ENCODE measurements at regions not wholly inside any gene's neighbourhood (a gene's known extent, or its start where the extent isn't known, plus 50 kb on each side); places are given as distances from the start of the nearest gene placed in this dataset.

DNA sequence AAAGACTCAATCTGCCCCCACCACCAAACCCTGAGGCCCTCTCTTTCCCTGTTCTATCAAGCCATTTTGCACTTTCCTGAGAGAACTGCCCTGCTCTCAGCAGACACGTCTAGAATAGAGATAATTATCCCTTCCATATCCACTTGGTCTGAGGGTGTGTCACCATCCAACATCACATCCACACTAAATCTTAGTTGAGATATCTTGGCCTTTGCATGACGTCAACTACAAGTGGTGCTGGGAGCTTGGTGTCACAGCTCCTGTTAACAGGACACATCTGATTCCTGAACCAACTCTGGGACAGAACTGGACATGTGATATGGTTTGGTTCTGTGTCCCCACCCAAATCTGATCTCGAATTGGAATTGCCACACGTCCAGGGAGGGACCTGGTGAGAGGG lies 1109.2 kb downstream of the TMEM121 start:
- TF ChIP-seq, protein P1, sequence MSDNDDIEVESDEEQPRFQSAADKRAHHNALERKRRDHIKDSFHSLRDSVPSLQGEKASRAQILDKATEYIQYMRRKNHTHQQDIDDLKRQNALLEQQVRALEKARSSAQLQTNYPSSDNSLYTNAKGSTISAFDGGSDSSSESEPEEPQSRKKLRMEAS (IDR thresholded peaks at IDR 0.05; ENCODE audit: insufficient read depth, insufficient read length) = no peak
- TF ChIP-seq POLR2A (IDR thresholded peaks at IDR 0.05; ENCODE audit: low read depth, low read length) (no peak), CTCF (IDR thresholded peaks at IDR 0.05; ENCODE audit: extremely low read depth in 1 of 2, insufficient read depth in 1 of 2, low read depth in 1 of 2, low read length in 2 of 2) (no peak), EZH2 (IDR thresholded peaks at IDR 0.05; ENCODE audit: borderline replicate concordance, low read depth, low read length, severe bottlenecking) (no peak), JUN (IDR thresholded peaks at IDR 0.05; ENCODE audit: borderline replicate concordance, insufficient read depth, insufficient read length, low read depth) (no peak), POLR2AphosphoS5 (IDR thresholded peaks at IDR 0.05; ENCODE audit: insufficient read depth, low read depth, low read length) (no peak)

All from endothelial cell of umbilical vein (primary cell).